ENCODE measurements at regions not wholly inside any gene's neighbourhood (a gene's known extent, or its start where the extent isn't known, plus 50 kb on each side); places are given as distances from the start of the nearest gene placed in this dataset.

- TF ChIP-seq, protein P1, sequence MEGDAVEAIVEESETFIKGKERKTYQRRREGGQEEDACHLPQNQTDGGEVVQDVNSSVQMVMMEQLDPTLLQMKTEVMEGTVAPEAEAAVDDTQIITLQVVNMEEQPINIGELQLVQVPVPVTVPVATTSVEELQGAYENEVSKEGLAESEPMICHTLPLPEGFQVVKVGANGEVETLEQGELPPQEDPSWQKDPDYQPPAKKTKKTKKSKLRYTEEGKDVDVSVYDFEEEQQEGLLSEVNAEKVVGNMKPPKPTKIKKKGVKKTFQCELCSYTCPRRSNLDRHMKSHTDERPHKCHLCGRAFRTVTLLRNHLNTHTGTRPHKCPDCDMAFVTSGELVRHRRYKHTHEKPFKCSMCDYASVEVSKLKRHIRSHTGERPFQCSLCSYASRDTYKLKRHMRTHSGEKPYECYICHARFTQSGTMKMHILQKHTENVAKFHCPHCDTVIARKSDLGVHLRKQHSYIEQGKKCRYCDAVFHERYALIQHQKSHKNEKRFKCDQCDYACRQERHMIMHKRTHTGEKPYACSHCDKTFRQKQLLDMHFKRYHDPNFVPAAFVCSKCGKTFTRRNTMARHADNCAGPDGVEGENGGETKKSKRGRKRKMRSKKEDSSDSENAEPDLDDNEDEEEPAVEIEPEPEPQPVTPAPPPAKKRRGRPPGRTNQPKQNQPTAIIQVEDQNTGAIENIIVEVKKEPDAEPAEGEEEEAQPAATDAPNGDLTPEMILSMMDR (optimal IDR thresholded peaks at IDR 0.05 in 1 of 3, IDR thresholded peaks at IDR 0.05 in 1 of 3, conservative IDR thresholded peaks at IDR 0.05 in 1 of 3; ENCODE audit: extremely low read depth in 1 of 3, insufficient read depth in 2 of 3, low read length in 3 of 3): no peak
- TF ChIP-seq EZH2 (IDR thresholded peaks at IDR 0.05; ENCODE audit: low read length): no peak
Observed at GRCh38 chr1:168865850-168866620, 137.0 kb upstream of the DPT start.

Data from keratinocyte (primary cell).